Endodermal cell (in vitro differentiated cells): ENCODE measurements at regions not wholly inside any gene's neighbourhood (a gene's known extent, or its start where the extent isn't known, plus 50 kb on each side); places are given as distances from the start of the nearest gene placed in this dataset.

Experiments
- DNase-seq: peaks from one replicate; pipeline ENCODE4 v3.0.0-alpha.2; 2017
- H3K27ac ChIP-seq: 2 replicates; pipeline ENCODE4 v1.5.1; 2013; ENCODE audit warnings: mild to moderate bottlenecking, low read depth, low read length, moderate library complexity
- H3K27me3 ChIP-seq: 2 replicates; pipeline ENCODE4 v1.6.1; 2013; ENCODE audit warnings: mild to moderate bottlenecking, low read length, moderate library complexity; ENCODE audit not compliant: insufficient read depth, control insufficient read depth, poor library complexity, severe bottlenecking
- H3K36me3 ChIP-seq: 2 replicates; pipeline ENCODE4 v1.7.0; 2013; ENCODE audit warnings: mild to moderate bottlenecking, low read length, moderate library complexity; ENCODE audit not compliant: control insufficient read depth, insufficient read depth
- H3K4me1 ChIP-seq: one replicate; pipeline ENCODE4 v1.7.0; 2013; ENCODE audit warnings: low read length; ENCODE audit not compliant: control insufficient read depth, insufficient read depth
- H3K4me3 ChIP-seq: 2 replicates; pipeline ENCODE4 v1.5.1; 2013; ENCODE audit warnings: mild to moderate bottlenecking, low read length, moderate library complexity
- H3K9ac ChIP-seq: 2 replicates; pipeline ENCODE4 v1.6.1; 2013; ENCODE audit warnings: mild to moderate bottlenecking, low read length, moderate library complexity; ENCODE audit not compliant: poor library complexity, severe bottlenecking; ENCODE audit errors: extremely low read depth
- H3K9me3 ChIP-seq: 2 replicates; pipeline ENCODE4 v1.6.1; 2013; ENCODE audit warnings: mild to moderate bottlenecking, low read length, moderate library complexity; ENCODE audit not compliant: control insufficient read depth
- H3K27ac Mint-ChIP-seq: 2 replicates; pipeline ENCODE4 v1.8.0; 2020; ENCODE audit warnings: mixed read lengths
- H3K27me3 Mint-ChIP-seq: 2 replicates; pipeline ENCODE4 v1.8.0; 2021; ENCODE audit warnings: mild to moderate bottlenecking, mixed read lengths; ENCODE audit not compliant: insufficient read depth
- H3K36me3 Mint-ChIP-seq: 2 replicates; pipeline ENCODE4 v1.8.0; 2020; ENCODE audit warnings: low read depth, mixed read lengths
- H3K4me1 Mint-ChIP-seq: 2 replicates; pipeline ENCODE4 v1.8.0; 2020; ENCODE audit warnings: mixed read lengths
- H3K4me3 Mint-ChIP-seq: 2 replicates; pipeline ENCODE4 v1.8.0; 2020; ENCODE audit warnings: mild to moderate bottlenecking, moderate library complexity, mixed read lengths
- H3K9me3 Mint-ChIP-seq: 2 replicates; pipeline ENCODE4 v1.8.0; 2020; ENCODE audit warnings: mild to moderate bottlenecking, mixed read lengths
- WGBS, 2 experiments: methylation state at CpG; one replicate each; pipeline versions ENCODE4 v1.1.5 to v1.1.7; 2013; ENCODE audit warnings: missing lambda C conversion rate in 2 of 2, mixed read lengths in 1 of 2; ENCODE audit not compliant: insufficient coverage in 1 of 2, insufficient read length in 1 of 2; 5-methylcytosine and 5-hydroxymethylcytosine counted together
- TF ChIP-seq, protein P1 (sequence below): fragments of 200-600 bp; sonication (generic); conservative IDR thresholded peaks from 2 replicates; pipeline ENCODE4 v1.5.0; 2021; ENCODE audit warnings: antibody characterized with exemption, mild to moderate bottlenecking

DNA sequence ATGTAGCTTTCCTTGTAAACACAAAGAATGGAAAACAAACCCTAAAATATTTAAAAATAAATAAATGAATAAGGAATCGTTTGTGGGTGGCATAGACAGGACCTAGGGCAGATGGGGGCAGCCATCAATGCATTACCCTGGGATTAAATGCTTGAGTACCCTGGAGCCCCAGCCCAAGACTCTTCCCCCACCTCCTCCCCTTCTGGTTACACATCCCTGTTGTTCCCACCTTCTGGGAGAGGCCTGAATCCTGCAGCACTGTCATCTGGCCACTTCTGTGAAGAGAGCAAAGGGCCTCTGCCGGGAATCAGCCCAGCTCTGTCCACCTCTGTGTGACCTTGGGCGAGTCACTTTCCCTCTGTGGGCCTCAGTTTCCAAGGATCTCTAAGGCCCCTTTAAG, 61.6 kb upstream of the COL13A1 start:
- no peak overlapping the region for H3K27ac Mint-ChIP-seq
- Histone ChIP-seq H3K4me3 (no peak overlapping the region), H3K9ac (no peak overlapping the region), H3K27ac (no peak overlapping the region), H3K27me3 (no peaks in the 10 kb centered on the region), H3K36me3 (no peaks in the 10 kb centered on the region), H3K9me3 (no peaks in the 10 kb centered on the region), H3K4me1 (no peaks in the 10 kb centered on the region)
- DNase-seq: no peak
- TF ChIP-seq, protein P1, sequence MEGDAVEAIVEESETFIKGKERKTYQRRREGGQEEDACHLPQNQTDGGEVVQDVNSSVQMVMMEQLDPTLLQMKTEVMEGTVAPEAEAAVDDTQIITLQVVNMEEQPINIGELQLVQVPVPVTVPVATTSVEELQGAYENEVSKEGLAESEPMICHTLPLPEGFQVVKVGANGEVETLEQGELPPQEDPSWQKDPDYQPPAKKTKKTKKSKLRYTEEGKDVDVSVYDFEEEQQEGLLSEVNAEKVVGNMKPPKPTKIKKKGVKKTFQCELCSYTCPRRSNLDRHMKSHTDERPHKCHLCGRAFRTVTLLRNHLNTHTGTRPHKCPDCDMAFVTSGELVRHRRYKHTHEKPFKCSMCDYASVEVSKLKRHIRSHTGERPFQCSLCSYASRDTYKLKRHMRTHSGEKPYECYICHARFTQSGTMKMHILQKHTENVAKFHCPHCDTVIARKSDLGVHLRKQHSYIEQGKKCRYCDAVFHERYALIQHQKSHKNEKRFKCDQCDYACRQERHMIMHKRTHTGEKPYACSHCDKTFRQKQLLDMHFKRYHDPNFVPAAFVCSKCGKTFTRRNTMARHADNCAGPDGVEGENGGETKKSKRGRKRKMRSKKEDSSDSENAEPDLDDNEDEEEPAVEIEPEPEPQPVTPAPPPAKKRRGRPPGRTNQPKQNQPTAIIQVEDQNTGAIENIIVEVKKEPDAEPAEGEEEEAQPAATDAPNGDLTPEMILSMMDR: no peak
- peaks cover 9% of the 10 kb centered on the region for H3K27me3 Mint-ChIP-seq
- WGBS, 2 experiments: 91% methylated on average over 3 of the region's 3 CpGs; no CpG with 5 or more reads in 1 of the 2 experiments
- peaks cover 13% of the 10 kb centered on the region for H3K4me1 Mint-ChIP-seq
- H3K4me3 Mint-ChIP-seq: no peak overlapping the region
- H3K36me3 Mint-ChIP-seq: no peaks in the 10 kb centered on the region
- no peaks in the 10 kb centered on the region for H3K9me3 Mint-ChIP-seq

DNA sequence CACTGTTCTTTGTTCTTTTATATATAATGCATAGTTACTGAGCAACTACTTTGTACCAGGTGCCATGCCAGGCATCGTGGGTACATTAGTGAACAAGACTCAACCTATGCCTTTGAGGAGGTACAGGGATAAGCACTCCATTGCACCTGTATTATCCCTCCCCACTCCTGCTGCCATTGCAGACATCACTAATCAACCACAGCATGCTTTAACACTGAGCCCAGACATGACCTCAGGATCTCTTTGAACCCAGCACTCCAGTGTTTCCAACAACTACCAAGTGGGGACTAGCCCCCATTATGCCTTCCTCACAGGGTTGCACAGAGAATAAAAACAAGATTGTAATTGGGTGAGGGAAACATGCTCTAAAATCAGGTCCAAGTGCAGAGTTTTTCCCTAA, 60.5 kb upstream of the COL13A1 start:
- TF ChIP-seq, protein P1: no peak
- 96% methylated on average over 1 of the region's 1 CpG; no CpG with 5 or more reads in 1 of the 2 experiments for WGBS, 2 experiments
- peaks cover 11% of the 10 kb centered on the region for H3K27me3 Mint-ChIP-seq
- no peak overlapping the region for H3K27ac ChIP-seq
- H3K4me1 ChIP-seq: no peaks in the 10 kb centered on the region
- no peaks in the 10 kb centered on the region for H3K9me3 ChIP-seq
- DNase-seq: no peak
- peaks cover 13% of the 10 kb centered on the region for H3K4me1 Mint-ChIP-seq
- H3K4me3 ChIP-seq: no peak overlapping the region
- no peak overlapping the region for H3K9ac ChIP-seq
- no peak overlapping the region for H3K27ac Mint-ChIP-seq
- no peak overlapping the region for H3K4me3 Mint-ChIP-seq
- H3K27me3 ChIP-seq: no peaks in the 10 kb centered on the region
- no peaks in the 10 kb centered on the region for H3K36me3 Mint-ChIP-seq
- no peaks in the 10 kb centered on the region for H3K9me3 Mint-ChIP-seq
- no peaks in the 10 kb centered on the region for H3K36me3 ChIP-seq

DNA sequence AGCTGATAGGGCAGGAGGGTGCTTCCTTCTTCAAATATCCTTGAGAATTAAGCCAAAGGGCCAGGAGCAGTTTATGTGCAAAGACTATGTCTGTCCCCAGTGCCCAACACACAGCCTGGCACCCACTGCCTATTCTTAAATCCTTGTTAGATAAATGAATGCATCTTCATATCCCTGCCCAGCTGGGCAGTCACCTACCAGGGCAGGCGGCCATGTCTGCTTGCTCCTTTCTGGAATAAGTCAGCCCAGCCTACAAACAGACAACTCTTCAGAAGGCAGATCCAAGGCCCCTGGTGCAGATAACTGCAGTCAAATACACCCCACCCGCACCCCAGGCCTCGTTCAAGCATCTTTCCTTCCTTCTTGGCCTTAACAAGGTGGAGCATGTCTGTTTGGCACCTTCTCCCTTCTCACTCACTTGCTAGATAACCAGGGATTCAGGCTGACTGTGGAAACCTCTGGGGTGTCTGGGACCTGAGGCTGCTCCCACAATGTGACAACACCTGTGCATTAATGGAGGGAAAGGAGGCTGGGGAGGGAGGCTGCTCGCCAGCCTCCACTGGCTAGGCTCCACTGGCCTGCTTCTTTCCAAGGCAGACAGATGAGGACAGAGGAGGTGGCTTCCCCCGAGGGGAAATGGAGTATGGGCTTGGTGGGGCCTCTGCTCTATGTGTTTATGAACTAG, 59.9 kb upstream of the COL13A1 start:
- Histone ChIP-seq H3K27me3 (no peaks in the 10 kb centered on the region), H3K9me3 (no peaks in the 10 kb centered on the region), H3K36me3 (no peaks in the 10 kb centered on the region), H3K4me3 (no peak overlapping the region), H3K9ac (no peak overlapping the region), H3K4me1 (no peaks in the 10 kb centered on the region), H3K27ac (no peak overlapping the region)
- DNase-seq: no peak
- Mint-ChIP-seq H3K4me3 (no peak overlapping the region), H3K27me3 (peaks cover 11% of the 10 kb centered on the region), H3K4me1 (peaks cover 13% of the 10 kb centered on the region), H3K9me3 (no peaks in the 10 kb centered on the region), H3K36me3 (no peaks in the 10 kb centered on the region), H3K27ac (no peak overlapping the region)
- TF ChIP-seq, protein P1: no peak
- WGBS, 2 experiments: 80 to 87% methylated on average over 1 to 5 of the region's 5 CpGs
